CD14-positive monocyte (primary cell): ENCODE measurements at regions not wholly inside any gene's neighbourhood (a gene's known extent, or its start where the extent isn't known, plus 50 kb on each side); places are given as distances from the start of the nearest gene placed in this dataset.

Experiments used
- DNase-seq, 3 donors: peaks; one replicate each; pipeline ENCODE4 v3.0.0-alpha.2; 2011 to 2022
- H2AFZ ChIP-seq: 2 replicates; pipeline ENCODE4 v1.6.0; 2012; ENCODE audit warnings: mild to moderate bottlenecking, low read depth, low read length, inconsistent platforms; ENCODE audit not compliant: insufficient read depth, poor library complexity, severe bottlenecking
- H3K27ac ChIP-seq, 2 donors: 1 replicate in 1 of 2; 2 replicates in 1 of 2; pipeline ENCODE4 v1.5.1; 2012 to 2013; ENCODE audit warnings: low read length in 2 of 2, control low read depth in 1 of 2, inconsistent platforms in 1 of 2, low read depth in 1 of 2, mild to moderate bottlenecking in 1 of 2
- H3K27me3 ChIP-seq, 2 donors: one replicate each; pipeline versions ENCODE4 v1.6.0 to v1.6.1; 2011 to 2013; ENCODE audit warnings: low read length in 2 of 2; ENCODE audit not compliant: control insufficient read depth in 2 of 2, insufficient read depth in 2 of 2
- H3K36me3 ChIP-seq, 2 donors: replicated peaks in 1 of 2; 1 replicate in 1 of 2; 2 replicates in 1 of 2; pipeline versions ENCODE4 v1.5.1 to v1.6.1; 2012 to 2013; ENCODE audit warnings: low read length in 2 of 2, control low read depth in 1 of 2, inconsistent platforms in 1 of 2, mild to moderate bottlenecking in 1 of 2; ENCODE audit not compliant: insufficient read depth in 2 of 2, control insufficient read depth in 1 of 2
- H3K4me1 ChIP-seq, 2 donors: 1 replicate in 1 of 2; 2 replicates in 1 of 2; pipeline versions ENCODE4 v1.5.1 to v1.6.1; 2012 to 2013; ENCODE audit warnings: low read length in 2 of 2, control low read depth in 1 of 2, inconsistent platforms in 1 of 2, mild to moderate bottlenecking in 1 of 2, moderate library complexity in 1 of 2; ENCODE audit not compliant: insufficient read depth in 2 of 2, control insufficient read depth in 1 of 2
- H3K4me2 ChIP-seq: replicated peaks from 2 replicates; pipeline ENCODE3; 2012; ENCODE audit warnings: low read length, moderate library complexity, mild to moderate bottlenecking; ENCODE audit not compliant: poor library complexity, severe bottlenecking; ENCODE audit errors: extremely low read depth
- H3K4me3 ChIP-seq, 3 experiments: fragments of 200-600 bp in 1 of 3; sonication (generic) in 1 of 3; replicated peaks in 1 of 3; 1 replicate in 2 of 3; 2 replicates in 1 of 3; pipeline ENCODE4 v1.5.1; 2011 to 2013; ENCODE audit warnings: low read length in 3 of 3, mild to moderate bottlenecking in 3 of 3, control low read depth in 2 of 3, low read depth in 2 of 3, inconsistent platforms in 1 of 3, moderate library complexity in 1 of 3
- H3K79me2 ChIP-seq: 2 replicates; pipeline ENCODE4 v1.6.0; 2012; ENCODE audit warnings: mild to moderate bottlenecking, control low read depth, inconsistent platforms, low read length, moderate library complexity; ENCODE audit not compliant: insufficient read depth
- H3K9ac ChIP-seq: 2 replicates; pipeline ENCODE4 v1.6.0; 2017; ENCODE audit warnings: low read length, mild to moderate bottlenecking; ENCODE audit not compliant: insufficient read depth, poor library complexity, severe bottlenecking
- H3K9me3 ChIP-seq, 2 donors: replicated peaks in 1 of 2; 1 replicate in 1 of 2; 2 replicates in 1 of 2; pipeline versions ENCODE4 v1.5.1 to v1.6.1; 2012 to 2013; ENCODE audit warnings: low read length in 2 of 2, control low read depth in 1 of 2; ENCODE audit not compliant: control insufficient read depth in 1 of 2, insufficient read depth in 1 of 2
- H4K20me1 ChIP-seq: 2 replicates; pipeline ENCODE4 v1.6.0; 2012; ENCODE audit warnings: mild to moderate bottlenecking, low read length, control low read depth, moderate library complexity; ENCODE audit not compliant: insufficient read depth
- H3K27ac Mint-ChIP-seq, 7 donors: one replicate each; pipeline ENCODE4 v1.8.0; 2020; ENCODE audit warnings: mild to moderate bottlenecking in 7 of 7, mixed read lengths in 7 of 7, moderate library complexity in 6 of 7, inconsistent platforms in 2 of 7
- H3K27me3 Mint-ChIP-seq, 3 donors: one replicate each; pipeline ENCODE4 v1.8.0; 2021 to 2022; ENCODE audit warnings: low read depth in 3 of 3, mild to moderate bottlenecking in 3 of 3, mixed read lengths in 3 of 3, moderate library complexity in 3 of 3, inconsistent platforms in 1 of 3
- H3K36me3 Mint-ChIP-seq, 2 donors: one replicate each; pipeline ENCODE4 v1.8.0; 2020; ENCODE audit warnings: mixed read lengths in 2 of 2, inconsistent platforms in 1 of 2, mild to moderate bottlenecking in 1 of 2
- H3K4me1 Mint-ChIP-seq: one replicate; pipeline ENCODE4 v1.8.0; 2020; ENCODE audit warnings: mild to moderate bottlenecking, mixed read lengths
- H3K4me3 Mint-ChIP-seq, 2 donors: one replicate each; pipeline ENCODE4 v1.8.0; 2020; ENCODE audit warnings: mild to moderate bottlenecking in 2 of 2, mixed read lengths in 2 of 2, moderate library complexity in 1 of 2
- H3K9me3 Mint-ChIP-seq, 7 donors: one replicate each; pipeline ENCODE4 v1.8.0; 2020 to 2022; ENCODE audit warnings: mixed read lengths in 7 of 7, mild to moderate bottlenecking in 6 of 7, moderate library complexity in 6 of 7, inconsistent platforms in 2 of 7
- CTCF ChIP-seq: fragments of 200-600 bp; IDR thresholded peaks from one replicate; pipeline ENCODE4 v1.8.0; 2022; ENCODE audit warnings: antibody characterized with exemption, mild to moderate bottlenecking
- WGBS: methylation state at CpG from one replicate; pipeline ENCODE4 v1.1.5; 2013; ENCODE audit warnings: missing lambda C conversion rate; ENCODE audit not compliant: insufficient coverage; 5-methylcytosine and 5-hydroxymethylcytosine counted together
- intact Hi-C, 2 donors: fragments of 100-400 bp; cut with micrococcal nuclease; formaldehyde crosslinking; loops; one replicate each; pipeline versions ENCODE4 v1.15.0 to v1.15.1; 2023

- peaks cover 12% of the 10 kb centered on the region for H4K20me1 ChIP-seq
- H3K36me3 ChIP-seq: peaks cover 5 to 13% of the 10 kb centered on the region in 2 donors
- H3K27ac ChIP-seq: peak overlapping the region; percentile 81 to 96
- peak overlapping the region in 1 of 3 experiments; percentile 66 for H3K4me3 ChIP-seq
- DNase-seq: peak; percentile 79 to 91 (median 86)
- peaks cover 0 to 2% (median 2%) of the 10 kb centered on the region in 3 donors for H3K27me3 Mint-ChIP-seq
- peaks cover 93% of the 10 kb centered on the region for H3K4me1 Mint-ChIP-seq
- no peaks in the 10 kb centered on the region for H3K27me3 ChIP-seq
- peaks cover 0 to 4% (median 3%) of the 10 kb centered on the region in 7 donors for H3K9me3 Mint-ChIP-seq
- peak overlapping the region; percentile 85 to 96 (median 93) for H3K27ac Mint-ChIP-seq
- WGBS: 0% methylated on average over 2 of the region's 15 CpGs
- intact Hi-C loops: loop anchor here in 1 of 2 donors (5.0 kb wide), 1 partner anchor 38 kb away; no protein-coding TSS in a partner anchor
- H3K4me1 ChIP-seq: peaks cover 86 to 90% of the 10 kb centered on the region in 2 donors
- peak overlapping the region; percentile 65 to 90 for H3K4me3 Mint-ChIP-seq
- H3K79me2 ChIP-seq: peaks cover 80% of the 10 kb centered on the region
- peak overlapping the region; percentile 36 for H2AFZ ChIP-seq
- no peak for TF ChIP-seq CTCF
- H3K4me2 ChIP-seq: peak overlapping the region; percentile 58
- peak overlapping the region; percentile 74 for H3K9ac ChIP-seq
- no peaks in the 10 kb centered on the region for H3K9me3 ChIP-seq
- peaks cover 22 to 51% of the 10 kb centered on the region in 2 donors for H3K36me3 Mint-ChIP-seq
Measured at GRCh38 chr17:77444984-77445759, 304.4 kb downstream of the SEC14L1 start.

GRCh38 chr17:77445760-77446532, 305.2 kb downstream of the SEC14L1 start:
- H3K79me2 ChIP-seq: peaks cover 80% of the 10 kb centered on the region

More at GRCh38 chr17:77445760-77446532, 305.2 kb downstream of the SEC14L1 start:
- peak overlapping the region; percentile 85 to 96 (median 93) for H3K27ac Mint-ChIP-seq
- H3K27me3 Mint-ChIP-seq: peaks cover 0 to 2% (median 0%) of the 10 kb centered on the region in 3 donors
- intact Hi-C loops: no loop called here
- H3K9me3 Mint-ChIP-seq: peaks cover 0 to 4% (median 3%) of the 10 kb centered on the region in 7 donors
- Histone ChIP-seq H3K36me3 (peaks cover 5 to 13% of the 10 kb centered on the region in 2 donors), H4K20me1 (peaks cover 19% of the 10 kb centered on the region), H3K4me3 (peak overlapping the region in 2 of 3 experiments; percentile 15 to 66), H3K9me3 (no peaks in the 10 kb centered on the region), H3K27me3 (no peaks in the 10 kb centered on the region), H3K9ac (peak overlapping the region; percentile 74), H3K27ac (peak overlapping the region; percentile 81 to 96), H3K4me2 (peak overlapping the region; percentile 58), H3K4me1 (peaks cover 86 to 90% of the 10 kb centered on the region in 2 donors), H2AFZ (no peak overlapping the region)
- 0% methylated on average over 7 of the region's 16 CpGs for WGBS
- TF ChIP-seq CTCF: no peak
- H3K4me3 Mint-ChIP-seq: peak overlapping the region; percentile 65 to 85
- DNase-seq: peak; percentile 64 to 74 (median 70)
- H3K36me3 Mint-ChIP-seq: peaks cover 20 to 46% of the 10 kb centered on the region in 2 donors
- peaks cover 93% of the 10 kb centered on the region for H3K4me1 Mint-ChIP-seq
